HCT116 (cell line): ENCODE measurements at regions not wholly inside any gene's neighbourhood (a gene's known extent, or its start where the extent isn't known, plus 50 kb on each side); places are given as distances from the start of the nearest gene placed in this dataset.

ENCODE experiments used
- ATAC-seq: fragments of 200-7000 bp; cut with Tn5 transposase; 2 replicates; pipeline ENCODE4 v1.9.1; 2020; ENCODE audit warnings: mild to moderate bottlenecking, moderate library complexity
- BruUV-seq: library from RNA; stranded (reverse); fragments of 400-500 nt; replicated peaks from 2 replicates; lab custom pipeline; 2021; lab: Mats Ljungman, UMichigan
- CTCF ChIA-PET: fragments of 300-600 bp; sonication (Branson Sonifier 250); formaldehyde crosslinking; loops from one replicate; lab custom pipeline; 2021; ENCODE audit warnings: antibody characterized with exemption; lab: Charles Lee
- POLR2A ChIA-PET: fragments of 300-600, 350-600 bp; sonication (Branson Sonifier 250); formaldehyde crosslinking; loops from one replicate; lab custom pipeline; 2021; ENCODE audit warnings: antibody characterized with exemption; lab: Charles Lee
- RAD21 ChIA-PET, 2 experiments: fragments of 300-600 bp; sonication (Branson Sonifier 250); formaldehyde crosslinking; loops; one replicate each; lab custom pipeline; 2023; ENCODE audit warnings: low total read pairs in 2 of 2; ENCODE audit not compliant: uncharacterized antibody in 2 of 2, unreplicated experiment in 2 of 2, low non-redundant PET in 1 of 2; lab: Charles Lee
- DNase-seq: peaks from one replicate; pipeline ENCODE4 v3.0.0-alpha.2; 2010; ENCODE audit warnings: low read depth, low spot score
- H2AFZ ChIP-seq: fragments of 200-600 bp; shearing (Covaris generic), sonication (generic); 2 replicates; pipeline ENCODE4 v1.6.1; 2017; ENCODE audit warnings: low read depth, mixed run types, mixed read lengths, antibody characterized with exemption, low read length; ENCODE audit not compliant: poor library complexity, severe bottlenecking
- H3K27ac ChIP-seq: 2 replicates; pipeline ENCODE4 v1.5.1; 2012; ENCODE audit warnings: low read depth, low read length
- H3K27me3 ChIP-seq: fragments of 200-600 bp; sonication (generic); 2 replicates; pipeline ENCODE4 v1.6.1; 2016; ENCODE audit warnings: mixed run types, low read length, mixed read lengths; ENCODE audit not compliant: insufficient read depth
- H3K36me3 ChIP-seq, 2 experiments: fragments of 200-500 bp in 1 of 2; fragments of 200-600 bp in 1 of 2; sonication (Bioruptor generic) in 1 of 2; sonication (generic) in 1 of 2; 2 replicates each; pipeline versions ENCODE4 v1.5.1 to v1.6.1; 2014 to 2016; ENCODE audit warnings: low read length in 2 of 2, inconsistent platforms in 1 of 2, mixed read lengths in 1 of 2, mixed run types in 1 of 2; ENCODE audit not compliant: insufficient read depth in 2 of 2, control insufficient read depth in 1 of 2
- H3K4me1 ChIP-seq, 2 experiments: fragments of 200-600 bp in 1 of 2; sonication (generic) in 1 of 2; 2 replicates each; pipeline versions ENCODE4 v1.5.1 to v1.6.1; 2012 to 2017; ENCODE audit warnings: low read length in 2 of 2, inconsistent platforms in 1 of 2, mild to moderate bottlenecking in 1 of 2, mixed read lengths in 1 of 2, mixed run types in 1 of 2, moderate library complexity in 1 of 2; ENCODE audit not compliant: insufficient read depth in 2 of 2, control insufficient read depth in 1 of 2
- H3K4me2 ChIP-seq: fragments of 200-600 bp; sonication (generic); 2 replicates; pipeline ENCODE4 v1.6.1; 2017; ENCODE audit warnings: mixed run types, low read length, mixed read lengths
- H3K4me3 ChIP-seq, 2 experiments: fragments of 200-600 bp in 1 of 2; sonication (generic) in 1 of 2; replicated peaks in 1 of 2; 2 replicates each; pipeline ENCODE4 v1.5.1; 2011 to 2016; ENCODE audit warnings: low read length in 2 of 2, control low read depth in 1 of 2, low read depth in 1 of 2, mild to moderate bottlenecking in 1 of 2, mixed read lengths in 1 of 2, mixed run types in 1 of 2
- H3K79me2 ChIP-seq: fragments of 200-600 bp; sonication (generic); 2 replicates; pipeline ENCODE4 v1.6.1; 2017; ENCODE audit warnings: mild to moderate bottlenecking, mixed run types, low read length, moderate library complexity, mixed read lengths; ENCODE audit not compliant: insufficient read depth
- H3K9ac ChIP-seq: fragments of 200-600 bp; sonication (generic); 2 replicates; pipeline ENCODE4 v1.6.1; 2016; ENCODE audit warnings: low read length, mixed read lengths
- H3K9me2 ChIP-seq: fragments of 200-600 bp; sonication (generic), shearing (Covaris generic); 2 replicates; pipeline ENCODE4 v1.6.1; 2017; ENCODE audit warnings: mixed run types, mild to moderate bottlenecking, moderate library complexity; ENCODE audit not compliant: insufficient read depth
- H3K9me3 ChIP-seq, 2 experiments: fragments of 200-500 bp in 1 of 2; fragments of 200-600 bp in 1 of 2; sonication (Bioruptor generic) in 1 of 2; sonication (generic) in 1 of 2; 2 replicates each; pipeline ENCODE4 v1.6.1; 2014 to 2017; ENCODE audit warnings: low read length in 2 of 2, mixed read lengths in 2 of 2, inconsistent platforms in 1 of 2, low read depth in 1 of 2, mild to moderate bottlenecking in 1 of 2, mixed run types in 1 of 2, moderate library complexity in 1 of 2; ENCODE audit not compliant: control insufficient read depth in 1 of 2, insufficient read depth in 1 of 2
- H4K20me1 ChIP-seq: fragments of 200-600 bp; sonication (generic), shearing (Covaris generic); 2 replicates; pipeline ENCODE4 v1.6.1; 2017; ENCODE audit warnings: mixed run types, mild to moderate bottlenecking, moderate library complexity; ENCODE audit not compliant: insufficient read depth
- ATF3 ChIP-seq: IDR thresholded peaks from 2 replicates; pipeline ENCODE4 v1.6.1; 2012
- CBX3 ChIP-seq: IDR thresholded peaks from 2 replicates; pipeline ENCODE4 v1.6.1; 2012; ENCODE audit warnings: low read depth
- CEBPB ChIP-seq: IDR thresholded peaks from 2 replicates; pipeline ENCODE4 v1.6.1; 2012; ENCODE audit warnings: low read depth
- EGR1 ChIP-seq: IDR thresholded peaks from 2 replicates; pipeline ENCODE4 v1.6.1; 2012; ENCODE audit warnings: low read depth
- ELF1 ChIP-seq: IDR thresholded peaks from 2 replicates; pipeline ENCODE4 v1.6.1; 2012; ENCODE audit warnings: low read depth, borderline replicate concordance
- EZH2 ChIP-seq: fragments of 200-600 bp; sonication (generic); IDR thresholded peaks from 2 replicates; pipeline ENCODE4 v1.6.1; 2017; ENCODE audit warnings: antibody characterized with exemption, mixed run types
- EZH2phosphoT487 ChIP-seq: fragments of 200-600 bp; IDR thresholded peaks from 2 replicates; pipeline ENCODE4 v1.6.1; 2018; ENCODE audit warnings: antibody characterized with exemption, borderline replicate concordance
- FOSL1 ChIP-seq: IDR thresholded peaks from 2 replicates; pipeline ENCODE4 v1.6.1; 2012; ENCODE audit warnings: low read depth
- JUND ChIP-seq: IDR thresholded peaks from 2 replicates; pipeline ENCODE4 v1.6.1; 2012
- POLR2A ChIP-seq: IDR thresholded peaks from 2 replicates; pipeline ENCODE4 v1.7.0; 2011; ENCODE audit warnings: borderline replicate concordance; ENCODE audit not compliant: insufficient read depth, insufficient read length; ENCODE audit errors: extremely low read depth
- RAD21 ChIP-seq: IDR thresholded peaks from 2 replicates; pipeline ENCODE4 v1.6.1; 2012; ENCODE audit warnings: low read depth, mild to moderate bottlenecking
- REST ChIP-seq: IDR thresholded peaks from 2 replicates; pipeline ENCODE4 v1.6.1; 2012; ENCODE audit warnings: low read depth
- SIN3A ChIP-seq: IDR thresholded peaks from 2 replicates; pipeline ENCODE4 v1.6.1; 2012; ENCODE audit warnings: low read depth
- SP1 ChIP-seq: IDR thresholded peaks from 2 replicates; pipeline ENCODE4 v1.6.1; 2012; ENCODE audit warnings: low read depth
- SRF ChIP-seq: IDR thresholded peaks from 2 replicates; pipeline ENCODE4 v1.6.1; 2012; ENCODE audit warnings: low read depth
- TCF7L2 ChIP-seq: IDR thresholded peaks from 2 replicates; pipeline ENCODE4 v1.7.0; 2011; ENCODE audit warnings: borderline replicate concordance, inconsistent platforms; ENCODE audit not compliant: insufficient read depth, insufficient read length; ENCODE audit errors: extremely low read depth
- ZFX ChIP-seq: fragments of 450-650 bp; IDR thresholded peaks from 2 replicates; pipeline ENCODE4 v1.6.1; 2017
- ZNF274 ChIP-seq: fragments of 200-500 bp; sonication (Bioruptor generic); IDR thresholded peaks from 2 replicates; pipeline ENCODE4 v1.6.1; 2014; ENCODE audit warnings: mild to moderate bottlenecking, low read depth, low read length, inconsistent platforms
- intact Hi-C: fragments of 100-400 bp; cut with micrococcal nuclease; formaldehyde crosslinking; loops from 2 replicates; pipeline ENCODE4 v1.10.0; 2022
- TF ChIP-seq, protein P1 (sequence below): IDR thresholded peaks from 2 replicates; pipeline ENCODE4 v1.6.1; 2012

DNA sequence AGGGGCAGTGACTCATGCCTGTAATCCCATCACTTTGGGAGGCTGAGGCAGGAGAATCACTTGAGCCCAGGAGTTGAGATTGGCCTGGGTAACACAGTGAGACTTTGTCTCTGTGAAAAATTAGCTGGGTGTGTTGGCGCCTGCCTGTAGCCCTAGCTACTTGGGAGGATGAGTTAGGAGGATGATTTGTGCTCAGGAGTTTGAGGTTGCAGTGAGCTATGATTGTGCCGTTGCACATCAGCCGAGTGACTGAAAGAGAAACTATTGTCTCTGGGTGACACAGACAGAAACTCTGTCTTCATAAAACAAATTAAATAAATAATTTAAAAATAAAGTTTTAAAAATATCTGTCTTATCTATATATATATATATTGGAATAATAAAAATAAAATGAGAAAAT lies 1844.6 kb upstream of the PIK3C3 start:
- POLR2A ChIA-PET, result no interaction called here
- Histone ChIP-seq H3K27me3 (no peaks in the 10 kb centered on the region), H3K79me2 (no peaks in the 10 kb centered on the region), H3K4me2 (no peak overlapping the region), H3K9me3 (no peaks in the 10 kb centered on the region), H3K36me3 (no peaks in the 10 kb centered on the region), H3K9me2 (no peaks in the 10 kb centered on the region), H4K20me1 (no peaks in the 10 kb centered on the region), H3K9ac (no peak overlapping the region), H3K27ac (no peak overlapping the region), H3K4me3 (no peak overlapping the region), H2AFZ (no peak overlapping the region), H3K4me1 (no peaks in the 10 kb centered on the region)
- no TSS peak for BruUV-seq
- no peak for TF ChIP-seq ATF3
- TF ChIP-seq FOSL1, result no peak
- TF ChIP-seq, protein P1, sequence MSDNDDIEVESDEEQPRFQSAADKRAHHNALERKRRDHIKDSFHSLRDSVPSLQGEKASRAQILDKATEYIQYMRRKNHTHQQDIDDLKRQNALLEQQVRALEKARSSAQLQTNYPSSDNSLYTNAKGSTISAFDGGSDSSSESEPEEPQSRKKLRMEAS, result no peak
- no peak for TF ChIP-seq SRF
- no peak for TF ChIP-seq EGR1
- TF ChIP-seq REST, result no peak
- no peak for TF ChIP-seq POLR2A
- no peak for TF ChIP-seq SIN3A
- no peak for TF ChIP-seq ELF1
- no peak for TF ChIP-seq ZFX
- no peak for TF ChIP-seq TCF7L2
- TF ChIP-seq CEBPB, result no peak
- no peak for TF ChIP-seq SP1
- TF ChIP-seq EZH2, result no peak
- no peak for TF ChIP-seq JUND
- TF ChIP-seq RAD21, result no peak
- no peak for TF ChIP-seq EZH2phosphoT487
- TF ChIP-seq CBX3, result no peak
- TF ChIP-seq ZNF274, result no peak
- DNase-seq (no peak), ATAC-seq (no peak)
- CTCF ChIA-PET, result no interaction called here
- intact Hi-C loops, result no loop called here
- RAD21 ChIA-PET, result no interaction called here
